ENCODE measurements at regions not wholly inside any gene's neighbourhood (a gene's known extent, or its start where the extent isn't known, plus 50 kb on each side); places are given as distances from the start of the nearest gene placed in this dataset.

DNA sequence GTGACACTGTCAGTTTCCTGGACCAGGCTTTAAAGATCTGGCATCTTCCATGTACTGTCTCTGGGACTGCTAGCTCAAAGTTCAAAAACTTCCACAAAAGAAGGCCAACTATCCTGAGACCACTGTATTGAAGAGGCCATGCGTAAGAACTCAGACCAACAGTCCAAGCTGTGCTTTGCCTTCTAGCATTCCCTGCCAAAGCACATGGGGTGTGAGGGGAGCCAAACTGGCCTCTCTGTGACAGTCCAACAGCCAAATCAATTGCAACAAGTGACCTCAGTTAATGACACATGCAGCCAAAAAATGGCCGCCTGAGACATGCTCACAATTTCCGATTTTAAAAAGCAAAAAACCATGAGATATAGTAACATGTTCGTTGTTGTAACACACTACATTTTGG lies 160.3 kb upstream of the CDH19 start:
- no peak for TF ChIP-seq POLR2A (IDR thresholded peaks at IDR 0.05; ENCODE audit: borderline replicate concordance, extremely low read depth, insufficient read depth, insufficient read length)
- TF ChIP-seq ATF3 (IDR thresholded peaks at IDR 0.05): no peak
- TF ChIP-seq CTCF (IDR thresholded peaks at IDR 0.05 in 2 of 3, conservative IDR thresholded peaks at IDR 0.05 in 1 of 3; ENCODE audit: borderline replicate concordance in 1 of 3, insufficient read depth in 1 of 3, low read depth in 2 of 3, low read length in 2 of 3): no peak
- TF ChIP-seq JUND (IDR thresholded peaks at IDR 0.05): no peak

Measured in HCT116 (cell line).